GM04503 (cell line): ENCODE measurements at regions not wholly inside any gene's neighbourhood (a gene's known extent, or its start where the extent isn't known, plus 50 kb on each side); places are given as distances from the start of the nearest gene placed in this dataset.

Source experiments
- DNase-seq: peaks from one replicate; pipeline ENCODE4 v3.0.0-alpha.2; 2012; ENCODE audit warnings: low read depth

DNA sequence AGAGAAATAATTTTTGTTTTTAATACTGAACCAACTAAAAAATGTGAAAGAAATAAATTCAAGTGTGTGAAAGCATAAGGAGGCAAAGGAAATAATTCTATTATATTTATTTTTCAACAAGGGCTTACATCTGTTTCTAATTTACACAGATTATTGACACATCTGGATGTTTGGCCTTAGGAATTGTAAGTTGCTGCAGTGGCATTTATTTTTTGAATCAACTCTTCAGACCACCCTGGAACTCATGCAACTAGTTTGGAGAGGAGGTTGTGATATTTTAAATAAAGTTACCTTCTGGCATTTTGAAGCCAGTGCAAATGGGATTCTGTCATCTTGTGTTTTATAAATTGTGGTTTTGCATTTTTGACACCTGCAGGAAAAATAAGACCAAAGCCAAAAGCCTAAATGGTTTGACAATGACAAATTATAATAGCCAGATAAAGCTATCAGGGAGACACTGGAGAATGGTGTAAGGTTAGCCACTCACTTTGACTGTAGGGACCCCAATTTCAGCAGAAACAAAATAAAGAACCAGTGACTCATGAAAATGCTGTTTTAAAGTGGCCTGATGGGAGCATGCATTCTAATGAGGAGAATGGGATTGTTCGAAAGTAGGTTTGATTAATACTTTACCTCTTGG is 192.9 kb downstream of the KLF5 start:
- DNase-seq = no peak

DNA sequence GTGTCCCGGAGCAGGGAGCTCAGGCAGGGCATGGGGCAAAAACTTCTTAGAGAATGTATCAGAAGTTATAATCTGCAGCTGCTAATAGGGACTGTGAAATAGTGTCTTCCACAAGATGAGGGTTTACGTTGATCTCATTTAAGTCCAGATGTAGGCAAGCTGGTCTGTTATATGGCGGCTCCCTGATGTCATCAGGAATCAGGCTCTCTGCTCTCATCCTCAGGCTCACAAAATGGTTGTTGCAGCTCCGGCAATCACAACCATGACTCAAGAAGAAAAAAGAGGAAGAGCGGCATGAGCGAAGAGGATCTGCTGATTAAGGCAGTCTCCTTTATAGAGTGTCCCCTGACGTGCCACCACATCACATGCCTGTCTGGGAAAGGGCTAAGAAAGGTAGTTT is 191.3 kb downstream of the KLF5 start:
- DNase-seq = no peak

DNA sequence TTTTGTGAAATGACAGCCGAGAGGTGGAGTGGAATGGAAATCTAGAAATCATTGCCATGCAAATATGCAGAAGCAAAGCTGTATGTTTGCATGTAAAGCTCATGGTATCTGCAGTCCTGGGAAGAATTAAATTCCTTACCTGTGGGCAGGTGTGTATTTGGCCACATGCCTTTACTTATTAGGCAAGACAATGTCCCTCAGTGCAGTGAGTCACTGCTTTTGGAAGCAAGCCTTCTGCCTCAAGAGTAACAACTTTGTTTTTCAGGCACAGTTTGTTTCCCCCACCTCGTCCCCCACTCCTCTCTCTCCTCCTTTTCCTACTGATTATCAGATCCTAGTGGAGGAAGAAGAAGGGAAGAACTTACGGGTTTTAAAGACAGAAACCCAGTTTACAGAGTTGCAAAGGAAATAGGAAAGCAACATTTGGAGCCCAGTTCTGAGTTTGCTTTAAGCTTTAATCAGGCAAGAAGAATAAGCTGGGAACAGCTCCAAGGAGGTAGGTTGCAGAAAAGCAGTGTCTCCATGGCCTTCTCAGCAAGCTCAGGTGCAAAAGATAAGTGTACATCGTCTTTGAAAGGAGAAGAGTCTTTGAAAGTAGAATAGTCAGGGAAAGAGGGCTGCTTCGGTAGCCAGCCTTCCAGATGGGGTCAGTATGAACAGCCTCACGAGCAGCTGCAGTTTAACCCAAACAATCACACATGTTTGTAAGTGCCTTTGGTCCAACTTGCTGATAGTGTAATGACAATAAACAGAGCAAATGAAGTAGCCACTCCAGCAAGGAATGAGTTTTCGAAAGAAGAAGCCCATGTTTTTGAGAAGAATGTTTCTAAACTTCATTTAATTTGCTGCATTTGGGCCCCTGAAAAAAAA is 190.1 kb downstream of the KLF5 start:
- no peak for DNase-seq

DNA sequence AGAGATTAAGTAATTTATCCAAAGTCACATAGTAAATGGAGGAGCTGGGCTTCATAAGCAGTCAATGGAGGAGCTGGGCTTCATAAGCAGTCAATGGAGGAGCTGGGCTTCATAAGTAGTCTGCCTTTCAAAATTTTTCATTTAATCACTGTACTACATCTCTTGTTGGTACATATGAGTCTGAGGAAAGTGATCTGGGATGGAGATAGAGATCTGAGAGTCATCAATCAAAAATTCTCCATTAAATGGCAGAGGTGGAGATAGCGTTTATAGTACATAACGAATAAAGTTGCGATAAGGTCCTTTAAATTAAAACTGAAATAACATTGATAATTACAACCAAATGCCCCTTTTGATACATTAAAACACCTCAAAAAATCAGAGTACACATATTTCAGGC is 189.3 kb downstream of the KLF5 start:
- DNase-seq = no peak

DNA sequence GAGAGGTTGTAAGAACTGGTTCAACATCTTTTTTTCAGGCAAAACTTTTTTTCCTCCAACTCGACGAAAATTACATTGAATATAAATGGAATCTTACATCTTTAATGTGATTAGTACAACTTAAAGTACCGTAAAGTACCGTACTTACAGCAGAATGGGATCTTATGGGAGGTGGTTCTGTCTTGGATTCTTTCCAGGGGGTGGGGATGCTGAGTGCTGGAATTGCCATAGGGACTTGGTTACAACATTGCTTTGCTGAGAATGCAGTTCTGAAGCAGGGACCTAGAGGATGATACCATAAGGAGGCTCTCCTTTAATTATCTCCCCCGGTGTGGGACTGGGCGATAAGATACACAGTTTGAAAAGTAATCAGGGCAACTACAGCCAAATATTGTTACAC is 186.4 kb downstream of the KLF5 start:
- DNase-seq = no peak

DNA sequence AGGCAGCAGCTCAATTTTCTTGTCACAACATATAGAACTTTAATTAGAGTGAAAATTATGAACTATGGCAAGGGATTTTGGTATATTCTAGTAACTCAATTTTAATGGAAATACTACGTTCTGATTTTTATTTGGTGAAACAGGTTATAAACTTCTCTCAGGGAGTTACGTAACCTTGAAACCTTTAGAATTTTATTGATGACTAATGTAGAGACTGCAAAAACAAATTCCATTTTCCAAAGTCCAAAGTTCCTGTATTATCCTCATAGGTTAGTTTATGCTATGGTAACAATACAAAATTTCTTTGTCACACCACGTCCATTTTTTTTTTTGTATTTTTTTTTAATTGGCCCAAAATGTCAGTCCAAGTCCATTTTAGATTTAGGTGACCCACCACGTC is 185.7 kb downstream of the KLF5 start:
- DNase-seq = no peak

DNA sequence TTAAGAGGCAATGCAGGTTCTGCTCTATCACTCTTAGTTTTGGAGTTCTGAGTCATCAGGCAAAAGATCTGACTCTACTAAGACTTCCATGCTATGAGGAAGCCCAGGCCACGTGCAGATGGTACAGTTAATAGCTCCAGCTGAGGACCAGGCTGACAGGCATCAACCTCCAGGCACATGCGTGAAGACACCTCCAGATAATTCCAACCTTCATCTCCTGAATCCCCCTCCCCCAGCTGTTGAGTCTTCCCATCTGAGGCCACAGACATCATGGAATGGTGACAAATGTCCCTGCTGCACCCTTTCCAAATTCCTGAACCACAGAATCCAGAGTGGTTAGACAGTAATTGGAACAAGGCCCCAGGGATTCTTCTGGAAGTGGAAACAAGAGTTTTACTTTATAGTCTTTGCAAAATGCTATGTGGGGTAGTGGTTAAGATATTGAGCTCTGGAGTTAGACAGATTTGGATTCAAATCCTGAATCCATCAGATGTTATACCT is 183.8 kb downstream of the KLF5 start:
- no peak for DNase-seq

DNA sequence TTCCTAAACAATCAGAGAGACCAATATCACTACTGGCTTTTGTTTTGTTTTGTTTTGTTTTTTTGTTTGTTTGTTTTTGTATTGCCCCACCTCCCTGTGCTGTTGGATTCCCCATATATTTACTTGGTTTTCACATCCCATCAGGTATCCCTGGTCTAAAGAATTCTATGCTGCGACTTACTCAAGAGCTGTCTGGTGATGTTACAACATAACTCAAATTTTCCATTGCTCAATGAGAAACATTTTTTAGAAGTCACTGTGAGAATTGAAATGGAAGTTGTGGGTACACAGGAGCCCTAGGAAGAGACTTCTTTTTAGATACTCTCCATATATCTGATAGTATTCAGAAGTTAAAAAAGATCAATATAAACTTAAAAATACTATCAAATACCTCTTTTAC is 181.4 kb downstream of the KLF5 start:
- DNase-seq = no peak

DNA sequence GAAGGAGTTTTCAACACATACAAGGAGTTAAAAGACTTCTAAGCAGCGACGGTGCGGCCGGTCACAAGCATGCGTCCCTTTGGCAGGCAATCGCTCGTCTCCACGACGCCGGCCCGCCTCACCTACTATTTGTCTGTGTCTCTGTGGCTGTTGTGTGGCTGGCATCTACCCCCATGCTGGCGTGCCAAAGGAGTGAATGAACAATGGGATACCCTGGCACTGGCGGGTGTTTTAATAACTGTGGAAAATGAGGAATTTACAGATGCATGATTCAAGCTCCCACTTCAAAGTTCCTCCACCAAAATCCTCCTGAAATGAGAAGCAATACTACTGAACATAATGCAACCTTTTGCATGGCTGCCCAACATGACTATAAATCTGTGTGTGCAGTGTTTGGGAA is 176.6 kb downstream of the KLF5 start:
- DNase-seq = peak; percentile 60

DNA sequence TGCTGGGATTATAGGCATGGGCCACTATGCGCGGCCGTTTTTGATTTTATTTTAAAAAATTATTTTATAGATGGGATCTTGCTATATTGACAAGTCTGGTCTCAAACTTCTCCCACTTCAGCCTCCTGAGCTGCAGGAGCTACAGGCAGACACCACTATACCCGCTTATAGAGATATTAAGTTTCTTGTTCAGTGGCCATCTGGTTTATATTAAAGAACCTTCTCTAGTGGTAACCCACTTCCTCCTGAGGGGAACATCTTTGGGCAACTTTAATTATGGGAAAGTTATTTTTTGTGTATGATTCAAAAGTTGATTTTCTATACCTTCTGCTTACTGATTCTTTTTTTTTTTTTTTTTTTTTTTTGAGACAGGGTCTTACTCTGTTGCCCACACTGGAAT is 172.7 kb downstream of the KLF5 start:
- DNase-seq = no peak

DNA sequence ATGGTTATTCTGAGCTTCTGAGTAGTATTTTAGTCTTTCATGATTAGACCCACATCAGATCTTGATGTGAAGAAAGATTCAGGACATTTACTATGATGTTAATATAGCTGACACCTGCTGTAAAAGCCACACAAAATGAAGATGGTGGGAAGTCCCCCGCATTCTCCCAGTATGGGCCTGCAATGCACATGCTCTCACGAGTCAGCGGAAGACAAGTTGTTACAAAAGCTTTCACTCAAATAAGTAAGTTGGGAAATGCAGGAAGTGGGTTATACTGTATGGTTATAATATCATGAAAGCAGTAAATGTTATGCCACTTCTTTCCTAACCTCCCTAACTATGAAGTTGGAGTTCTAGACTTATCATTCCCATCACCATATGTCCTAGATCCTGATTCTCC is 171.9 kb downstream of the KLF5 start:
- no peak for DNase-seq

DNA sequence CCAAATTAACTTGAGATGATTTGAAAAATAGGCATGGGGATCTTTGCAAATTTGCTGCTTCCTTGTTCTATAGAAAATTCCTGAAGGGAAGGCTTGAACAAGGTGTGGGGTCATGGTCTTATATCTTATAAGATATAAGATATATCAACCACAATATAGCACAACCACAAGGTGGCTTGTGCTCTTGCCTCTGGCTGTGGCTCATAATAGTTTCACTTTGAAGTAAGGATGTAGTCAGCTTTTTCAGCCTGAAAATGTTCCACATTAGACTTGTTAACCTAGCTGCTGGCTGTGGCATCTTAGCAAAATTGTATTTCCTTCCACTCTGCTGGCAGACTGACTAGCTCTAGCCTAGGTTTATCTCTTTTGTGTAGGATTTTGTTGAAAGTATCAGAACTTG is 169.7 kb downstream of the KLF5 start:
- DNase-seq = no peak

DNA sequence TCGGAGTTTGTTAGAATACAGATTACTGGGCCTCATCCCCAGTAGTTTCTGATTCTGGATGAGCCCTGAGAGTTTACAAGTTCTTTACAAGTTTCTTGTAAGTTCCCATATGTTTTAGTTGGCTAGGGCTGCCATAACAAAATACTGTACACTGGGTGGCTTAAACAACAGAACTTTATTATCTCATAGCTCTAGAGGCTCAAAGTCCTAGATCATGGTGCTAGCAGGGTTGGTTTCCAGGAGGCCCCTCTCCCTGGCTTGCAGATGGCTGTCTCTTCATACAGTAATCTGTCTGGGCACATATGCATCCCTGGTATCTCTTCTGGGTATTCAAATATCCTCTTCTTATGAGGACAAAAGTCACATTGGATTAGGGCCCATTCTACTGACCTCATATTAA is 167.2 kb downstream of the KLF5 start:
- DNase-seq = no peak

DNA sequence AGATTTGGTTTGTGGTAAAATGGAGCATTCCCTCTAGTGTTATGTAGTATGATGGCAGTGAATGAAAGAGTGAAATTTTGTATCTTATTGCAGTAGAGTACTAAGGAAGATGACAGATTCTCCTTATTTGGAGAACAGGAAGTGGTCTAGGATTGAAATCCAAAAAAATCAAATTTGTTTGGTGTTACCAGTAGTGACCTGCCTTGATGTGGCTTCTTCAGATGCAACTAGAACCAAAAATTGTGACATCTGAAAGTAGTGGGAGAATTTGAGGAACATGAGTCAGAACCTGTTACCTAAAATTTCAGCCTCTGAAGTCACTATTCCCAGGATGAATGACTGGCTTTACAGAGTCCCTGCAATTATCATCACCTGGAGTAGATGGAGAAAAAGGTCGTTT is 165.9 kb downstream of the KLF5 start:
- no peak for DNase-seq

DNA sequence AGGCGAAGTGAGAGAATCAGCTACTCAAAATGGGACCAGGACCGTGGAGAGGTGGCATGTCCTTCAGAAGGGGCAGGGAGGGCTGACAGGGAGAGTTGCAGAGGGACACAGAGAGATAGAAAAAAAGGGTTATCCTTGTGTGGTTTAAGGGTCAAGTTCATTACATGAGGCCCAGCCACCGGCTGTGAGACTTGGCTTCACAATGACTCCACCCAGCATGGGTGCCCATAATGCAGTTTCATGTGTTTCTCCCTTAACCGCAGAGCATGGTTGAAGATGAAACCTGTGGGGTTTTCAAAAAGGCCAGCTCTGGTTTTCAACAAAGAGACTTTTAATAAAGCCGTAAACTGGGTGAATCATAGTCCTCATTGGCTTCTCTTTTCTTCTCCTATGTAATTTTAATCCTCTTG is 164.6 kb downstream of the KLF5 start:
- no peak for DNase-seq

DNA sequence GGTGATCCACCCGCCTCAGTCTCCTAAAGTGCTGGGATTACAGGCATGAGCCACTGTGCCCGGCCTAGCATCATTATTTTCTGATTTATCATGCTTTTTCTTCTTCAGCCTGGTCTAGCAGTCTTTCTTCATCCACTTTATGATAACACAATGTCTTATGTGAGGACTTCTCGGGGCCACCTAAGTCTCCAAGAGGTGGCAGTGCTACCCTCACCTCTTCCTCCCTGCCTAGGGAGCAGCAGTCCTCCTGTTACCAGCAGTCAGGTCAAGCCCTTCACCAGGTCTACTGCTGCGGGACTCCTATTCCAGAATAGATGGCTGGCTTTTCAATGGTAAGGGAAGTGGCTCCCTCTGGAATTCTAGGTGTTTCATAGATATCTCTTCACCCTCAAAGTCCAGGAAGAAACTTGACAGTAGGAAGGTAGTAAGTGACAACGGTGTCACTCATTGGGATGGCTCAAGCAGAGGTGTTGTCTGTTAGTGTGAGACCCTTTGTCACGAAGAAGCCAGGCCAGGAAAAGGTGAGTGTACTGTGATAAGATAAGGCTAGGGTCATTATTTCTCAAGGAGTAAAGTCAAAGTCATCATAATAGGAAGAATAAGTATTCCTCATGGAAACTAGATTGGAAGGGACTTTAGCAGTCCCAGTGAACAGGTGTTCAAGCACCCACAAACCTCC is 164.0 kb downstream of the KLF5 start:
- DNase-seq = no peak

DNA sequence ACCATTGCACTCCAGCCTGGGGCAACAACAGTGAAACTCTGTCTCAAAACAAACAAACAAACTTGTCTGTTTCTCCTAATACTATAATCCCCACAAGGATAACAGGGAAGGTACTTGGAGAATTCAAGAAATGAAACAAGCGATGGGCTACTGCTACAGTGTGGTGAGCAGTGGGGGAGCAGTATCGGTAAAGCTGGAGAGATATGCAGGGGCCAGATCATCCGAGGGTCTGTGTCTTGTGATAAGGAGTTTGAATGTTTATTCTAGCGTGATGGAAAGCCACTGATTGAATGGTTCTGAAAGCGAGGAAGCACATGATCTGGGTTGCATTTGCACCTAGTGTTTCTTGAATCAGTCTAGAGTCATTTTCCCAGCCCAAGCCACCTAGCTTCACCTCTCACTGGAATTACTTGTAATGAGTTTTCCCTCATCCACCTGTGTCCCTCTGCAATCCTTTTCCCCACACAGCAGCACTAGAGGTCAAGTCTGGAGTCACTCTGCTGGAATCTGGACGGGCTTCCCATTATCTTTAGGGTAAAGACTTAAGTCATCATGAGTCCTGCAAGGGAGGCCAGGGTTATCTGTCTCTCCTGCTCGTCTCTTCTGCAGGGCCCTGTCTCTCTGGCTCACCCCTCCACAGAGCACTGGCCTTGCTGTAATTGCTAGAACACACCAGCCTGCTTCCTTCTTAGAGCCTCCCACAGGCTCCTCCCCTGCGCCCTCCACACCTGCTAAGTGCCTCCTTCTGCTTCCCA is 162.3 kb downstream of the KLF5 start:
- DNase-seq = no peak

DNA sequence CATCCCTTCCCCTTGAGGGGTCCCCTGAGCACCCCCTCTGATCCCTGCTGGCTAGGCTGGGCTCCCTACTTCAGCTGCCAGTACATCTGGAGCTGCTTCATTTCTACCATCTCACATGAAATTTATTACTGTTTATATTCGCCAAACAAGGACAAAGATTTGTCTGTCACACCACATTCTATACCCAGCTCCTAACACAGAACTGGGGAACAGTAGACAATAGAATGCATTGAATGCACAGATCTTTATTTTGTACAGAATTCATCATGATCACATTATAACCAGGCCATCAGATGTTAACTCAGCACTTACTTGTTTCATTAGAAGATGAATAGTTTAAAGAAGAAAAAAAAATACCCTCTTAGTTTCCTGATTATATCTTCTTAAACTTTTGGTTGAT is 159.4 kb downstream of the KLF5 start:
- DNase-seq = no peak

DNA sequence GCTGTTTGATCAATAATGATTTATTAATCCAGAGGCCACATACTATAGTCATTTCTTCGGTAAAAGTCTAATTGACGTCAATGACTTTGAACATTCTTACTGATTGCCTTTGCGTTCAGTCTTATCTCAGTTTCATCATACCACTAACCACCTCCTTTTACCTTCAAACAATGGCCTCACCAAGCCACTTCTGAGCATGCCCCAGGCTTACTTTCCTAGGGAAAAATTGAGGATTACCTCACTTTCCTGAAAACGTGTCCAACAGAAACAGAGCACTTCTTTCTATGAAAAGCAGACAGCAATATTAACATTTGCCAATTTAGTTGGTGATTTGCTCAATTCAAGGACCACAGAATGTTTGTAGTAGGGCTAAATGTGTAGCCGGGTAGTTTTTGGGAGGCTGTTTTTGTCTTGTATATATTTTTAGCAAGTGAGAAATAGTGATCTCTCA is 157.6 kb downstream of the KLF5 start:
- peak; percentile 97 for DNase-seq

DNA sequence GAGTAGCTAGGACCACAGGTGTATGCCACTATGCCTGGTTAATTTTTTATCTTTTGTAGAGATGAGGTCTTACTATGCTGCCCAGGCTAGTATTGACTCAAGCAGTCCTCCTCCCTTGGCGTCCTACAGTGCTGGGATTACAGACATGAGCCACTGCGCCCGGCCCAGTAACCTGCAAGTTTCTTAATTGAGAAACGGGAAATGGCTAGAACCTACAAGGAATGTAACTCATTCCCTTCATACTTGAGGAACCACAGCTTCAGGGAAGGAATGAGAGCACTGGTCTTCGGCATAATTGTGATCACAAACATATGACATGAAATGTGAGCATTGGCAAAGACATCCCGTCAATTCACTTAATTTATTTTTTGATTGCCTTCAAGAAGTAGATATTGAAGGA is 157.0 kb downstream of the KLF5 start:
- DNase-seq = peak; percentile 82

DNA sequence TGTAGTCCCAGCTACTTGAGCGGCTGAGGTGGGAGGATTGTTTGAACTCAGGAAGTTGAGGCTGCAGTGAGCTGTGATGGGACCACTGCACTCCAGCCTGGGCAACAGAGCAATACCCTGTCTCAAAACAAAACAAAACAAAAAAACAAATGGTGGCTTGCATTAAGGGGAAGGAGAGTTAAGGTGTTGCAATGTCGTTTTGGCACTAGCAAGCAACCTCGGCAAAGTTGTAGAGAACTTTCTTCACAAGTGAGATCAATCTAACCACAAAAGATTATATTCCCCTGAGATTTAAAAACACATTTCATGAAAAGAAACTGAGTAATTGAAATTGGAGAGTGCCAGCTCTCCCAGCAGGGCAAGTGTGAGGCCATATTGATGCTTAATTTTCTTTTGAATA is 153.7 kb downstream of the KLF5 start:
- DNase-seq = no peak

DNA sequence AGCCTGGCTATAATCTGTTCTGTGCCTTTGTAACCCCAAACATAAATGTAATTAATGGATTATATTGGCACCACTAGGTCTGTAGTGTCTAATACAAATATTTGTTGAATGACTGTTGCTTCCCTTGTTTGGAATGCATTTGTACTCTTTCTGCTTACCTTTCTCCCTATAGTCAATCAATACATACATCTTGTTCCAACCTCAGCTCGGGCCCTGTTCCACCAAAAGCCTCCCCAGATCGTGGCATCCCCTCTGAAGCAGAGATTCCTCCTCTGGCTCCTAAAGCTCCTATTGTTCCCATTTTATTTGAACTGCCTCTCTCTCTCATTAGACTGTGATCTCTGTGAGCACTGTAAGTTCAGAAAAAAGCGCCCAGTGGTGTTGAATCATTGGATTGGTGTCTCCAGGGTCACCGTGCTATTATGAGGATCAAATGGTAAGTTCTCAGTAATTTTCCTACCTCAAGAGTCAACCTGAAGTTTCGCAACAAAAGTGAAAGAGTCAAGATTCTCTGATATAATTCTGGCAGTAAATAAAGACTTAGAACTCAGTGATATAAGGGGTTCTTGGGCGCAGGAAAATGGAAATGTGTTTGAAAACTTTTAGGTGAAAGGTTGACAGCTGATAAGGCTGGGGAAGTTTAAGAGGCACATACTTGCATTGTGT is 151.5 kb downstream of the KLF5 start:
- no peak for DNase-seq
